HG02798 (cell line): ENCODE measurements at regions not wholly inside any gene's neighbourhood (a gene's known extent, or its start where the extent isn't known, plus 50 kb on each side); places are given as distances from the start of the nearest gene placed in this dataset.
A peak's percentile ranks its signal among the peaks of the same experiment; 100 is the strongest.
"Not testable (repeated sequence)": the region's sequence is repeated elsewhere in the genome, so short reads cannot be mapped to it uniquely, and the experiment has no call there.

Source experiments
- ATAC-seq: cut with Tn5 transposase; IDR thresholded peaks from one replicate; pipeline ENCODE4 v1.9.1; 2021; ENCODE audit warnings: mild to moderate bottlenecking; ENCODE audit not compliant: unreplicated experiment, poor library complexity

DNA sequence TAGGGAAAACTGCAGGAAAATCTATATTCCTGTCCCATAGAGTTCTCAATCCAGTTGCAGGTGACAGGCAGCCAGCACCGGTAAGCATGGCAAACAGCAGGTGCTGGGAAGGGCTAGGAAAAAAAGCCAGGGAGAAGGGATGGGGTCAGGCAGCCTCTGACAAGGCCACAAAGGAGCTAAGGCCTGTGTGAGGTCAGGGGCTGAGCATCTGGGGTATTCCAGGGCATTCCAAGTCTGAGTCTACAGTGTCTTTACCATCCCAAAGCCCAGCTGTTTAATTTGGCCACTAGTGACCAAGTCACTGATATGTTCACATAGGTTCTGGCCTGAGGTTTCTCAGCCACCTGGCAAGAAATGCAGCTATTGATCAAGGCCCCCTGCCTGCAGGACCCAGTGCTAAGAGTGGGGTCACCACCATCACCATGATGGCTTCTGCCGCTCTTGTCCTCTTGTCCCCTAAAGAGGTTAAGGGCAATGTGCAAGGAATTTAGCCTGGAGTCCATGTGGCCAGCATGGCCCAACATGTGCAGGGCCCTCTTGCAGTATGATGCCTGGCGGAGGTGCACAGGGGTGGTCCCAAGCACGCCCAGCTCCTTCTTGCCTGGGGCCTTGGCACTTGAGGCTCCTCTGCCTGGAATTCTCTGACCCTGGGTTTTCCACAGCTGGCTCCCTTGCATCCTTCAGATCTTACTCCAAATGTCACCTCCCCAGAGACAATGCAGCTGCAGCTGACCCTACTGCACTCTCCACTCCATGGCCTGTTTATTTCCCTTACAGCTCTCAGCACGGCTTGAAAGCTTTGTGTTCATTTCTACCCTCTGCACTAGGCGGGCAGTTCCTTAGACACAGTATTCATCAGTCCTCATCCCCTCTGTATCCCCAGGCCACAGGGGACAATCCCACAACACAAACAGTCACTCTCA, 213.1 kb downstream of the MSX2 start:
- no peak for ATAC-seq

DNA sequence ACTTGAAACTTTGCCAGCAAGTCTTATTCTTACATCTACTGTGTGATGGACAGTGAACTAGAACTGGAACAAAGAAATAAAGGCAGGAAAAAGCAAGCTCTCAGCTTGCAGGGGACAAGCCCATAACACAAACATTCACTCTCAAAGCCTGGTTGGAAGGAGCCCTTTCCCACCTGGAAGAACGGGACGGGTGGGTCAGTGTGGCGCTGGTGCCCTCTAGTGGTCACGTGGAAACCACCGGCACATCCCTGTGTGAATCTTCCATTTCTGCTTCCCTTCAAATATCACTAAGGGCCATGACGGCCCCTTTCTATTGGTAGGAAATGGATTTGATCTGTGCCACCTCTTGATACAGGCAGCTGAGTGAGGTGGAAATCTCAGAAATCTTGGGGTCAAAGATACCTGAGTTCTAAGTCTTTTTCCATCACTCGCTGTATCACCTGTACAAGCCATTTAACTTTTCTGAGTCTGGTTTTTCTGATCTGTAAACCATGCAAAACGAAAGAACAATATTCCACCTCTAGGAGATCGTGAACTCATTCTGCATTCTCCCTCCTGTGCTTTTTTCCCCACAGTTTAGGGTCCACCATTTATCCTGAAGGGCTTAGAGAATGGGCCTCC, 211.6 kb downstream of the MSX2 start:
- peak; percentile 62 for ATAC-seq

- ATAC-seq: not testable (repeated sequence)
These were observed 206.7 kb downstream of the MSX2 start for GRCh38 chr5:174931033-174931432.

DNA sequence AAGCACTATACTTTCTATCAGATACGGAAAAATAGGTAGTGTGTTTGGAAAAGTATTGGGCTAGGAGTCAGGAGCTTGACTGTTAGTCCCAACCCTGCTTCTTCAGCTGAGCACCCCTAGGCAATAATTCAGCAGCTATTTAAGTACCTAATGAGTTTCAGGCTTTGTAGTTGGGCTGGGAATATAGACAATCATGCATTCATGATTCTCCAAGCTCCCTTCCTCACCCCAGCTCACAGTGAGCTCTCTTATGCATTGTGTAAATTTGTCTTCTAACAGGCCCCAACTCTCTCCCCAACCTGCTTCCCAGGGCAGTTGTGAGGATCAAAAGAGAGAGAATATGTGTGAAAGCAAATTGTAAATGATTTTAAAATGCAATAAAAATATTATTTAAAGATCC, 201.2 kb downstream of the MSX2 start:
- ATAC-seq: no peak

GRCh38 chr5:174922955-174923354, 198.6 kb downstream of the MSX2 start:
- ATAC-seq: no peak

DNA sequence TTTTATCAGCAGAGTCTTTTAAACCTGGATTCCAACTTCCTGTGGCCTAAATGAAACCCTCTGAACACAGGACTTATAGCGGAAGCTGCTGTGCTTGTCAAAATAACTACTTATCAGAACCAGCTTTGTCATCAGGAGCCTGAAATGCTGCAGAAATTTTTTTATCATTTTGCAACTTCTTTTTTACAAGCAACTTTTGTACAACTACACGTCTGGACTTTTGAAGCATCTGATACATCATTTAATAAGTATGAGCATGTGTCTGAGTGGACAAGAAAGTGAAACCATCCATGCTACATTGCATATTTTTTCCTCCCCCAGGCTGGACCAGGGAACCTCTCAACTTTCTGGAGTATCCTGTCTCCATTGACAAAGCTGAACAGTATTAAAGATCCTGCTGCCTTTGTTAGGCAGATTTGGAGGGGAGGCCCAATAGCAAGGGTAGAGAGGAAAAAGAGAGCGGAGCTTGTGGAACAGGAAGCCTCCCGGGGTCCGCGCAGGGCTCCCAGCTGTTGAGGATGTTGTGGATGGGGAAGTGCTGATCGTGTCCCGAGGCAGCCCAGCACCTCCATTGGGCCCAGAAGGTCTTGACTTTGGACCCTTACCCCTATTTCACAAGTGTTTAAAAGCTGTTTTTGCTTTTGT, 196.6 kb downstream of the MSX2 start:
- no peak for ATAC-seq

DNA sequence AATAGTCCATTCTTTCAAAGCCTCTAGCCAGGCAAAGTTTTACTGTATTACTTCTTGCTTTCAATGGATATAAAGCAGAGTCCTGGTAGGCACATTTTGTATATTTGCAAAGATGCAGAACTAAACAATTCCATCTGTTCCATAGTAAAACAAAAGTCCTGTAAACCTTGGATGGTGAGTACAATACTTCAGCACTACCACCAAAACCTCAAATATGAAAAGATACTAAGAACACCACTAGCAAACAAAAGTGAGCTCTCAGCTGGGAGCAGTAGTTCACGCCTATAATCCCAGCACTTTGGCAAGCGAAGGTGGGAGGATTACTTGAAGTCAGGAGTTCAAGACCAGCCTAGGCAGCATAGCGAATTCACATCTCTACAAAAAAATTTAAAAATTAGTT, 195.0 kb downstream of the MSX2 start:
- ATAC-seq: no peak

DNA sequence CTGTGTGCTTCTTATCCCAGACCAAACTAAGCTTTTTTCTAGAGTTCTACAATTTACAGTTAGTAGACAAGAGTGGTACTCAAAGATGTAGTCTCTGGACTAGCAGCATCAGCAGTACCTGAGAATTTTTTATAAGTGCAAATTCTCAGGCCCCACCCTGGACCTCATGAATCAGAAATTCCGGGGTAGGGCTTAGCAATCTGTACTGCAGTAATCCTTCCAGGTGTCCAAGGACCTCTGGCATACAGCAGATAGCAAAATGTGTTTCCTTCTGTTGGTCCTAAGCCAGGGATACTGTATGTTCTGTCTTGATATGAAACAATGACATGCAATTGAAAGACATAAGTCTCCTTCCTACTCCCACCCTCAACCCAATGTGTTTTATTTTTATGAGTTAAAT, 194.3 kb downstream of the MSX2 start:
- no peak for ATAC-seq

DNA sequence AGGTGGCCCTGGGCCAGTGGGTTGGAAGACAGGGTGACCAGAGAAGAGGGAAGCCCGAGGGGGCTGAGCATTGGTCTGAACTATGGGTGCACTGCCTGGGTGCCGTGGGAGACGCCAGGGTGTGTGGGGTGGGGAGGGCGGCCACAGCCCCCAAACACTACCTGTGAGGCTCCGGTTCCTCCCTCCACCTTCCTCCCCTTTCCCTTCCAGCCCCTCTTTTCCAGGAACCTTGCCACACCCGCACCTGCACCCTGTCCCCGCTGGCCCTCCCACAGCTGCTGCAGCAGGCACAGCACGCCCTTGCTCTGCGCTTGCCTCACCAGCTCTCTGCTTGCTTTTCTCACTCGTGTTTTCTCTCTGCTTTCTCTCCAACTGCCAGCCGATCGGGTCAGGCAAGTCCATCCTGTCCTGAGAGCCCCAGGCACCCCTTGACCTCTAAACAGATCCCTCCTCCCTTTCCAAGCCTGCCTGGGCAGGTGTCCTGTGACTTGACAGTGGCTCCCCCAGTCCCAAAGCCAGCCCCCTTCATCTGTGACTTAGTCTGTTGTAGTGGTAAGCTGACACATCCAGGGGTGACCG, 193.7 kb downstream of the MSX2 start:
- ATAC-seq: no peak

DNA sequence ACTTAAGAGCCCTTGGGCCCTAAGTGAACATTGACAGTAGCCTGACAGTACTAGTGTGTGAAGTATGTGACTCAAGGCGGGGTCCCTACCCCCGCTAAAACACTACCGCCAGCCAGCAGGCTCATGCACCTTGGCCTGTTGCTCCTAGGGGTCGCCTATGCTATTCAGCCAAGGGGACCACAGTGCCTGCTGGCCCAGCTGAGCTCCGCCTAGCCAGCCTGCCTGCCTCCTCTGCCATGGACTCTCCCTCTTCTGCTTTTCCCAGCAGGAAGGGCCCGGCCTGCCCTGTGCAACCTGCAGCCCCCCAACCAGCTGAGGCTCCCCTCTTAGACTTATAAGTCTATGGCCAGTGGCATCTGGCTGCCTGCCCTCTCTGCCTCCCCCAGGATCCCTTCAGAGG, 193.1 kb downstream of the MSX2 start:
- ATAC-seq: not testable (repeated sequence)

DNA sequence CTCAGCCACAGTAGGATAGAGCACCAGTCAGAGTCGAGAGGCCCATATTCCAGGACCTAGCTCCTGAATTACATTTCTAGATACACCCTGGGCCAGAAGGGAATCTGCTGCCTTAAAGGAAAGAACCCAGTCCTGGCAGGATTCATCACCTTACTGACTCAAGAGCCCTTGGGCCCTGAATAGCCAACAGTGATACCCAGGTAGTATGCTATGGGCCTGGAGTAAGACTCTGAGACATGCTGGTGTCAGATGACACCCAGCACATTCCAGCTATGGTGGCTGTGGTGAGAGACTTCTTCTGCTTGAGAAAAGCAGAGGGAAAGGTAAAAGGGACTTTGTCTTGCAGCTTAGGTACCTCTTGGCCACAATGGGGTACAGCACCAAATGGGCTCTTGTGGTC, 192.5 kb downstream of the MSX2 start:
- not testable (repeated sequence) for ATAC-seq

DNA sequence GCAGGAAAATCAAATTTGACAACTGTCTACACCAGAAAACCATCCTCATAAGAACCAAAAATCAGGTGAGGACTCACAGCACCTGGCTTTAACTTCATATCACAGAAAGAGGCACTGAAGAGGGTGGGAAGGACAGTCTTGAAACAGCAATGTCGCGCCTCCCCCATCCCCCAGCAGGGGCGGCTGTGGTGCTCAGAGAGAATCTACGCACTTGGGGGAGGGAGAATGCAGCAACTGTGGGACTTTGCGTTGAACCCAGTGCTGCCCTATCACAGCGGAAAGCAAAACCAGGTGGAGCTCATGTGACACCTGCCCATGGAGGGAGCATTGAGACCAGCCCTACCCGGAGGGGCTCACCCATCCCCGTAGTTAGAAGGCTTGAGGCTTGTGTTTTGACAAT, 191.8 kb downstream of the MSX2 start:
- ATAC-seq: no peak

GRCh38 chr5:174911118-174911517, 186.7 kb downstream of the MSX2 start:
- ATAC-seq: no peak

- peak; percentile 88 for ATAC-seq
These were observed 185.9 kb downstream of the MSX2 start for GRCh38 chr5:174910245-174910737.

- no peak for ATAC-seq
These were observed 178.9 kb downstream of the MSX2 start for GRCh38 chr5:174903172-174903732.

GRCh38 chr5:174901336-174901735, 177.0 kb downstream of the MSX2 start:
- ATAC-seq: no peak

- ATAC-seq: no peak
These were observed 176.0 kb downstream of the MSX2 start for GRCh38 chr5:174900240-174900865.

GRCh38 chr5:174897281-174897950, 173.0 kb downstream of the MSX2 start:
- no peak for ATAC-seq

DNA sequence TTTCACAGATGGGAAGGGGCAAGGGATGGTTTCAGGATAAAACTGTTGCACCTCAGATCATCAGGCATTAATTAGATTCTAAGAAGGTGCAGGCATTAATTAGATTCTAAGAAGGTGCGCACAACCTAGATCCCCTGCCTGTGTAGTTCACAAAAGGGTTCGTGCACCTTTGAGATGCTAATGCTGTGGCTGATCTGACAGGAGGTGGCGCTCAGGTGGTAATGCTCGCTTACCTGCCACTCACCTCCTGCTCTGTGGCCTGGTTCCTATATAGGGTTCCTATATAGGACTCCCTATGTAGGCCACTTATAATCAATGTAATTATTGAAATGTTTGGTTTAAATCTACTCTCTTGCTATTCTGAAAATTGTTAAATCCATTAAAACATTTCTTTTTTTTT, 171.0 kb downstream of the MSX2 start:
- no peak for ATAC-seq
